ENCODE measurements at regions not wholly inside any gene's neighbourhood (a gene's known extent, or its start where the extent isn't known, plus 50 kb on each side); places are given as distances from the start of the nearest gene placed in this dataset.

- ChIA-PET POLR2A (interaction anchor here (0.5 kb wide), 1 partner anchor 1170 kb away, joined by 3 read pairs; no protein-coding TSS in a partner anchor), CTCF (no interaction called here)
- intact Hi-C loops (cut with micrococcal nuclease; ENCODE audit: unreplicated experiment) (no loop called here), in situ Hi-C loops (cut with HindIII; ENCODE audit: low pct_unique_long_range_greater_than_20kb, low sequenced_read_pairs) (no loop called here)
- ATAC-seq (no peak), DNase-seq (ENCODE audit: low read depth, low spot score) (no peak)
- H3K4me3 ChIP-seq (ENCODE audit: low read depth in 2 of 2, low read length in 2 of 2): no peak overlapping the region
- H3K4me1 ChIP-seq (ENCODE audit: control insufficient read depth, insufficient read depth, low read length): no peaks in the 10 kb centered on the region
- no peaks in the 10 kb centered on the region; the same call in none of the 2 replicates for H3K27me3 ChIP-seq (ENCODE audit: control insufficient read depth, insufficient read depth, low read length)
- TF ChIP-seq CTCF (IDR thresholded peaks at IDR 0.05) (no peak), REST (IDR thresholded peaks at IDR 0.05; ENCODE audit: insufficient read depth in 1 of 2, low read depth in 2 of 2, low read length in 1 of 2) (no peak), SIN3A (IDR thresholded peaks at IDR 0.05; ENCODE audit: borderline replicate concordance, insufficient read depth, low read depth, low read length) (no peak), POLR2AphosphoS5 (IDR thresholded peaks at IDR 0.05; ENCODE audit: low read depth, low read length) (no peak), TCF7L2 (IDR thresholded peaks at IDR 0.05; ENCODE audit: low read depth, low read length) (no peak)
- H3K9me3 ChIP-seq (ENCODE audit: control insufficient read depth, insufficient read depth, low read depth, low read length): no peaks in the 10 kb centered on the region
- H3K36me3 ChIP-seq (ENCODE audit: control insufficient read depth, insufficient read depth, low read length): no peaks in the 10 kb centered on the region
- no TSS peak for BruUV-seq (replicated peaks)
- H3K27ac ChIP-seq (ENCODE audit: low read length): no peak overlapping the region
Observed at GRCh38 chr20:24359321-24360027, 110.0 kb upstream of the SYNDIG1 start.

- no peaks in the 10 kb centered on the region for H3K4me1 ChIP-seq (ENCODE audit: control insufficient read depth, insufficient read depth, low read length)
- intact Hi-C loops (cut with micrococcal nuclease; ENCODE audit: unreplicated experiment): no loop called here
- H3K27ac ChIP-seq (ENCODE audit: low read length): no peak overlapping the region
- ChIA-PET POLR2A (no interaction called here), CTCF (no interaction called here)
- BruUV-seq (replicated peaks): no TSS peak
- in situ Hi-C loops (cut with HindIII; ENCODE audit: low pct_unique_long_range_greater_than_20kb, low sequenced_read_pairs): no loop called here
- H3K4me3 ChIP-seq (ENCODE audit: low read depth in 2 of 2, low read length in 2 of 2): no peak overlapping the region
- TF ChIP-seq TCF7L2 (IDR thresholded peaks at IDR 0.05; ENCODE audit: low read depth, low read length): no peak
- TF ChIP-seq SIN3A (IDR thresholded peaks at IDR 0.05; ENCODE audit: borderline replicate concordance, insufficient read depth, low read depth, low read length): no peak
- no peak for TF ChIP-seq REST (IDR thresholded peaks at IDR 0.05; ENCODE audit: insufficient read depth in 1 of 2, low read depth in 2 of 2, low read length in 1 of 2)
- no peak for TF ChIP-seq POLR2AphosphoS5 (IDR thresholded peaks at IDR 0.05; ENCODE audit: low read depth, low read length)
- TF ChIP-seq CTCF (IDR thresholded peaks at IDR 0.05): no peak
- ATAC-seq: no peak
- no peak for DNase-seq (ENCODE audit: low read depth, low spot score)
- no peaks in the 10 kb centered on the region for H3K36me3 ChIP-seq (ENCODE audit: control insufficient read depth, insufficient read depth, low read length)
- no peaks in the 10 kb centered on the region; the same call in 1 of the 2 replicates for H3K27me3 ChIP-seq (ENCODE audit: control insufficient read depth, insufficient read depth, low read length)
- no peaks in the 10 kb centered on the region for H3K9me3 ChIP-seq (ENCODE audit: control insufficient read depth, insufficient read depth, low read depth, low read length)
Observed at GRCh38 chr20:24357931-24358330, 111.5 kb upstream of the SYNDIG1 start.
